SU-DHL-6 (cell line): ENCODE measurements at regions not wholly inside any gene's neighbourhood (a gene's known extent, or its start where the extent isn't known, plus 50 kb on each side); places are given as distances from the start of the nearest gene placed in this dataset.

Experiments used
- EZH2phosphoT487 ChIP-seq: fragments of 200-600 bp; sonication (generic), shearing (Covaris generic); conservative IDR thresholded peaks from 2 replicates; pipeline ENCODE4 v1.6.1; 2018; ENCODE audit warnings: mild to moderate bottlenecking, antibody characterized with exemption, low read length, moderate library complexity, mixed read lengths
- TF ChIP-seq, protein P1 (sequence below): fragments of 200-600 bp; sonication (generic); IDR thresholded peaks from one replicate; pipeline ENCODE4 v1.5.1; 2017; ENCODE audit warnings: antibody characterized with exemption, mild to moderate bottlenecking, low read length, moderate library complexity; ENCODE audit not compliant: insufficient read depth, poor library complexity, severe bottlenecking

DNA sequence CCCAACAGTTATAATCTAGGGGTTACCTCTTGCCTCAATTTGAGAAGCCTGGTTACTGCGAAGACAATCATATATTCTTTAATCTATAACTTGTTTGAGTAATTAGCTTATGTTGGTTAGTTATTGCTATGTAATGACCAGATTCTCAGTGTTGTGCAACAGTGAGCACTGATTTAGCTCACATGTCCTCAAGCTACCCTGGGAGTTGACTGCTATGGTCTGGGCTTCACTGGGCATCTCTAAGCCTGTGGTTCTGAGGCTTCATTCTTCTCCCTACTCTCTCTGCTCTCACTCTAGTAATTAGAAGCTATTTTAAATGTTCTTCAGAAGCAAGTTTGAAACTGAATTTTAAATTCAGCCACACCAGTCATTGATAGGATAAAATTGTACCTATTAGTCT is 371.8 kb downstream of the PBX1 start:
- TF ChIP-seq, protein P1, sequence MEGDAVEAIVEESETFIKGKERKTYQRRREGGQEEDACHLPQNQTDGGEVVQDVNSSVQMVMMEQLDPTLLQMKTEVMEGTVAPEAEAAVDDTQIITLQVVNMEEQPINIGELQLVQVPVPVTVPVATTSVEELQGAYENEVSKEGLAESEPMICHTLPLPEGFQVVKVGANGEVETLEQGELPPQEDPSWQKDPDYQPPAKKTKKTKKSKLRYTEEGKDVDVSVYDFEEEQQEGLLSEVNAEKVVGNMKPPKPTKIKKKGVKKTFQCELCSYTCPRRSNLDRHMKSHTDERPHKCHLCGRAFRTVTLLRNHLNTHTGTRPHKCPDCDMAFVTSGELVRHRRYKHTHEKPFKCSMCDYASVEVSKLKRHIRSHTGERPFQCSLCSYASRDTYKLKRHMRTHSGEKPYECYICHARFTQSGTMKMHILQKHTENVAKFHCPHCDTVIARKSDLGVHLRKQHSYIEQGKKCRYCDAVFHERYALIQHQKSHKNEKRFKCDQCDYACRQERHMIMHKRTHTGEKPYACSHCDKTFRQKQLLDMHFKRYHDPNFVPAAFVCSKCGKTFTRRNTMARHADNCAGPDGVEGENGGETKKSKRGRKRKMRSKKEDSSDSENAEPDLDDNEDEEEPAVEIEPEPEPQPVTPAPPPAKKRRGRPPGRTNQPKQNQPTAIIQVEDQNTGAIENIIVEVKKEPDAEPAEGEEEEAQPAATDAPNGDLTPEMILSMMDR: no peak
- TF ChIP-seq EZH2phosphoT487: no peak
